GM12878 (cell line): ENCODE measurements at regions not wholly inside any gene's neighbourhood (a gene's known extent, or its start where the extent isn't known, plus 50 kb on each side); places are given as distances from the start of the nearest gene placed in this dataset.
A peak's percentile ranks its signal among the peaks of the same experiment; 100 is the strongest.

Experiments used
- ATAC-seq: fragments of 200-7000 bp; cut with Tn5 transposase; 3 replicates; pipeline ENCODE4 v1.9.1; 2020; ENCODE audit warnings: mild to moderate bottlenecking, moderate library complexity
- BruUV-seq: library from RNA; stranded (reverse); fragments of 400-500 nt; replicated peaks from 2 replicates; lab custom pipeline; 2021; lab: Mats Ljungman, UMichigan
- CTCF ChIA-PET: fragments of 300-600 bp; sonication (Branson Sonifier 250); formaldehyde crosslinking; extraction: SDS; loops from one replicate; lab custom pipeline; 2021; ENCODE audit warnings: inconsistent platforms; lab: Yijun Ruan, JAX
- POLR2A ChIA-PET: fragments of 350-600 bp; formaldehyde crosslinking; extraction: SDS; loops from one replicate; lab custom pipeline; 2021; ENCODE audit warnings: inconsistent platforms; lab: Charles Lee
- RAD21 ChIA-PET: fragments of 300-600 bp; sonication (Branson Sonifier 250); formaldehyde crosslinking; loops from one replicate; lab custom pipeline; 2023; ENCODE audit warnings: antibody characterized with exemption; ENCODE audit not compliant: unreplicated experiment; lab: Charles Lee
- SMC1A ChIA-PET: fragments of 300-600 bp; sonication (Branson Sonifier 250); formaldehyde crosslinking; loops from one replicate; lab custom pipeline; 2023; ENCODE audit not compliant: unreplicated experiment, uncharacterized antibody; lab: Charles Lee
- DNase-seq: peaks from one replicate; pipeline ENCODE4 v3.0.0-alpha.2; 2011; ENCODE audit warnings: low read depth, low spot score
- FAIRE-seq: peaks from 3 replicates; lab custom pipeline; 2011; peaks lifted over from hg19 to GRCh38; lab: Jason Lieb, UNC
- H2AFZ ChIP-seq: 2 replicates; pipeline ENCODE4 v1.6.0; 2011; ENCODE audit warnings: low read depth, low read length, control low read depth; ENCODE audit not compliant: control insufficient read depth
- H3K27ac ChIP-seq: 2 replicates; pipeline ENCODE4 v1.5.1; 2011; ENCODE audit warnings: control low read depth; ENCODE audit not compliant: control insufficient read depth, insufficient read depth
- H3K27me3 ChIP-seq, 2 experiments: replicated peaks in 1 of 2; 2 replicates each; pipeline versions ENCODE4 v1.6.0 to v1.6.1; 2011; ENCODE audit warnings: low read length in 1 of 2; ENCODE audit not compliant: control insufficient read depth in 2 of 2, insufficient read depth in 2 of 2
- H3K36me3 ChIP-seq, 2 experiments: 2 replicates each; pipeline ENCODE4 v1.5.1; 2011; ENCODE audit warnings: low read length in 1 of 2; ENCODE audit not compliant: control insufficient read depth in 2 of 2, insufficient read depth in 2 of 2
- H3K4me1 ChIP-seq: 2 replicates; pipeline ENCODE4 v1.6.1; 2011; ENCODE audit warnings: mild to moderate bottlenecking, low read length, moderate library complexity, mixed read lengths; ENCODE audit not compliant: control insufficient read depth, insufficient read depth
- H3K4me2 ChIP-seq: 2 replicates; pipeline ENCODE4 v1.6.0; 2011; ENCODE audit warnings: control low read depth; ENCODE audit not compliant: control insufficient read depth, insufficient read depth
- H3K4me3 ChIP-seq: fragments of 200-600 bp; sonication (generic); 2 replicates; pipeline ENCODE4 v1.5.1; 2016
- H3K79me2 ChIP-seq: 2 replicates; pipeline ENCODE4 v1.6.0; 2011; ENCODE audit warnings: low read length; ENCODE audit not compliant: control insufficient read depth, insufficient read depth
- H3K9ac ChIP-seq: 2 replicates; pipeline ENCODE4 v1.8.0; 2011; ENCODE audit warnings: low read length, control low read depth, mixed read lengths; ENCODE audit not compliant: control insufficient read depth, insufficient read depth
- H3K9me3 ChIP-seq: replicated peaks from 3 replicates; pipeline ENCODE4 v1.5.1; 2011; ENCODE audit warnings: mild to moderate bottlenecking, low read length; ENCODE audit not compliant: control insufficient read depth, insufficient read depth
- H4K20me1 ChIP-seq: 2 replicates; pipeline ENCODE4 v1.6.0; 2011; ENCODE audit not compliant: control insufficient read depth, insufficient read depth
- ATF7 ChIP-seq: fragments of 450-650 bp; IDR thresholded peaks from 2 replicates; pipeline ENCODE4 v1.6.1; 2016; ENCODE audit warnings: low read depth, mild to moderate bottlenecking
- CEBPB ChIP-seq, 2 experiments: fragments of 150-350 bp in 1 of 2; IDR thresholded peaks; 2 replicates each; pipeline ENCODE4 v1.6.1; 2012 to 2014; ENCODE audit warnings: low read depth in 2 of 2, low read length in 2 of 2, borderline replicate concordance in 1 of 2, inconsistent platforms in 1 of 2
- ETV6 ChIP-seq, 2 experiments: fragments of 450-650 bp in 1 of 2; IDR thresholded peaks in 1 of 2; conservative IDR thresholded peaks in 1 of 2; 2 replicates each; pipeline ENCODE4 v1.6.1; 2014; ENCODE audit warnings: antibody characterized with exemption in 1 of 2, borderline replicate concordance in 1 of 2, low read depth in 1 of 2, mild to moderate bottlenecking in 1 of 2, moderate library complexity in 1 of 2
- IKZF1 ChIP-seq: fragments of 450-650 bp; conservative IDR thresholded peaks from 2 replicates; pipeline ENCODE4 v1.6.1; 2017; ENCODE audit warnings: antibody characterized with exemption, mild to moderate bottlenecking
- SPI1 ChIP-seq: IDR thresholded peaks from 2 replicates; pipeline ENCODE4 v1.6.1; 2011; ENCODE audit warnings: low read depth, mild to moderate bottlenecking, low read length, moderate library complexity, borderline replicate concordance; ENCODE audit not compliant: insufficient read depth
- SREBF2 ChIP-seq: IDR thresholded peaks from 2 replicates; pipeline ENCODE4 v1.6.1; 2012; ENCODE audit warnings: mild to moderate bottlenecking, low read length
- TBL1XR1 ChIP-seq: IDR thresholded peaks from 2 replicates; pipeline ENCODE4 v1.6.1; 2012; ENCODE audit warnings: low read depth, low read length, improper control_type of control experiment
- WGBS: methylation state at CpG from one replicate; pipeline ENCODE4 v1.1.6; 2016; ENCODE audit warnings: low lambda C conversion rate; ENCODE audit not compliant: insufficient replicate concordance, insufficient coverage; ENCODE audit errors: missing lambda C conversion rate; 5-methylcytosine and 5-hydroxymethylcytosine counted together
- in situ Hi-C: fragments of 300-500 bp; cut with MboI; formaldehyde crosslinking; loops from 9 replicates; pipeline ENCODE4 v1.14.3; 2018; ENCODE audit warnings: mixed read lengths
- intact Hi-C: fragments of 100-400 bp; cut with micrococcal nuclease; formaldehyde crosslinking; loops from one replicate; pipeline ENCODE4 v1.14.2; 2022; ENCODE audit not compliant: unreplicated experiment
- TF ChIP-seq, protein P1 (sequence below): fragments of 450-650 bp; IDR thresholded peaks from 2 replicates; pipeline ENCODE4 v1.6.1; 2017; ENCODE audit warnings: mild to moderate bottlenecking, moderate library complexity
- TF ChIP-seq, protein P2 (sequence below): IDR thresholded peaks from 2 replicates; pipeline ENCODE4 v1.6.1; 2011; ENCODE audit warnings: borderline replicate concordance, low read depth, mild to moderate bottlenecking, moderate library complexity, low read length; ENCODE audit not compliant: insufficient read depth, poor library complexity, severe bottlenecking
- TF ChIP-seq, protein P3 (sequence below): fragments of 450-650 bp; IDR thresholded peaks from 2 replicates; pipeline ENCODE4 v1.6.1; 2017; ENCODE audit warnings: borderline replicate concordance

DNA sequence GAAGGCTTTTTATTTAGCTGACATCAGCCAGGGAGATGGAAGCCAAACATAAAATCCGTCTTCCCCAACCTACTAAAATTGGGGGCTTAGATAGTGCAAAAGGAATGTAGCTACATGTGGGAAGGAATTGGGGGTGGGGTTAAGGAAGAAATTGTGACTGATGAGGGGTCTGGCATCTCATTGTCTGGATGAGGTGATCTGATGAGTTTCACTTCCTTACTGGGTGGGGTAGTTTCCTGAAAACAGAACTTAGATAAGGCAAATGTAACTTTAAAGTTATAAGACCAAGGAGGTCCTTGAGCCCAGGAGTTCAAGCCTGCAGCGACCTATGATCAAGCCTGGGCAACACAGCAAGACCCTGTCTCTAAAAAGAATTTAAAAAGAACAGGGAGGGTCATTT is 105.5 kb upstream of the NEIL3 start:
- 0% methylated on average over 2 of the region's 2 CpGs for WGBS
- H3K4me3 ChIP-seq: no peak overlapping the region
- RAD21 ChIA-PET: no interaction called here
- H2AFZ ChIP-seq: no peak overlapping the region
- BruUV-seq: no TSS peak
- FAIRE-seq: no peak
- no peak overlapping the region for H3K4me2 ChIP-seq
- no peaks in the 10 kb centered on the region for H3K9me3 ChIP-seq
- intact Hi-C loops: no loop called here
- no peak for DNase-seq
- no peaks in the 10 kb centered on the region for H3K36me3 ChIP-seq
- ATAC-seq: no peak
- TF ChIP-seq SPI1: peak; percentile 59; the same call in 1 of the 2 replicates
- no peak for TF ChIP-seq SREBF2
- TF ChIP-seq, all 136 proteins: peak for 1
- in situ Hi-C loops: no loop called here
- no peaks in the 10 kb centered on the region for H3K27me3 ChIP-seq
- POLR2A ChIA-PET: no interaction called here
- SMC1A ChIA-PET: interaction anchor here (0.9 kb wide), 1 partner anchor 35 kb away, joined by 3 read pairs; no protein-coding TSS in a partner anchor
- no peaks in the 10 kb centered on the region for H4K20me1 ChIP-seq
- CTCF ChIA-PET: no interaction called here
- H3K4me1 ChIP-seq: no peaks in the 10 kb centered on the region
- H3K79me2 ChIP-seq: no peaks in the 10 kb centered on the region
- no peak overlapping the region for H3K27ac ChIP-seq
- no peak overlapping the region for H3K9ac ChIP-seq

DNA sequence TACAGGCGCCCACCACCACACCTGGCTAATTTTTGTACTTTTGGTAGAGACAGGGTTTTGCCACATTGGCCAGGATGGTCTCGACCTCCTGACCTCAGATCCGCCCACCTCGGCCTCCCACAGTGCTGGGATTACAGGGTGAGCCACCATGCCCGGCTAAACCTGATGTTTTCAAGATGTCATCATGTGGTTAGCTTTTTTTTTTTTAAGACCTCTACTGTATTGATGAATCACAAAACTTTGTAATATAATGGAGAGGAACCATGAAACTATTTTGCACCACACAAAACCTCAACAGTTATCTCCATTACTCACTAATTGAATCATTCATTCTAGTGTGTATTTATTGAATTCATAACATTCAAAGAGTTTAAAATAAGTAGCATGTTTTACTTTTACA is 94.7 kb upstream of the NEIL3 start:
- no peak overlapping the region for H2AFZ ChIP-seq
- no peaks in the 10 kb centered on the region for H3K9me3 ChIP-seq
- H3K27me3 ChIP-seq: no peaks in the 10 kb centered on the region
- H3K27ac ChIP-seq: no peak overlapping the region
- POLR2A ChIA-PET: no interaction called here
- intact Hi-C loops (no loop called here), in situ Hi-C loops (no loop called here)
- H3K4me1 ChIP-seq: no peaks in the 10 kb centered on the region
- H3K4me2 ChIP-seq: no peak overlapping the region
- SMC1A ChIA-PET: interaction anchor here (1.0 kb wide), 1 partner anchor 9 kb away, joined by 4 read pairs; no protein-coding TSS in a partner anchor
- DNase-seq (no peak), ATAC-seq (no peak), FAIRE-seq (no peak)
- RAD21 ChIA-PET: no interaction called here
- H3K9ac ChIP-seq: no peak overlapping the region
- CTCF ChIA-PET: interaction anchor here (0.7 kb wide), 1 partner anchor 38 kb away, joined by 3 read pairs; no protein-coding TSS in a partner anchor
- H3K79me2 ChIP-seq: no peaks in the 10 kb centered on the region
- H3K4me3 ChIP-seq: no peak overlapping the region
- H4K20me1 ChIP-seq: no peaks in the 10 kb centered on the region
- no TSS peak for BruUV-seq
- WGBS: 25% methylated on average over 5 of the region's 5 CpGs
- no peaks in the 10 kb centered on the region for H3K36me3 ChIP-seq
- TF ChIP-seq, protein P1, sequence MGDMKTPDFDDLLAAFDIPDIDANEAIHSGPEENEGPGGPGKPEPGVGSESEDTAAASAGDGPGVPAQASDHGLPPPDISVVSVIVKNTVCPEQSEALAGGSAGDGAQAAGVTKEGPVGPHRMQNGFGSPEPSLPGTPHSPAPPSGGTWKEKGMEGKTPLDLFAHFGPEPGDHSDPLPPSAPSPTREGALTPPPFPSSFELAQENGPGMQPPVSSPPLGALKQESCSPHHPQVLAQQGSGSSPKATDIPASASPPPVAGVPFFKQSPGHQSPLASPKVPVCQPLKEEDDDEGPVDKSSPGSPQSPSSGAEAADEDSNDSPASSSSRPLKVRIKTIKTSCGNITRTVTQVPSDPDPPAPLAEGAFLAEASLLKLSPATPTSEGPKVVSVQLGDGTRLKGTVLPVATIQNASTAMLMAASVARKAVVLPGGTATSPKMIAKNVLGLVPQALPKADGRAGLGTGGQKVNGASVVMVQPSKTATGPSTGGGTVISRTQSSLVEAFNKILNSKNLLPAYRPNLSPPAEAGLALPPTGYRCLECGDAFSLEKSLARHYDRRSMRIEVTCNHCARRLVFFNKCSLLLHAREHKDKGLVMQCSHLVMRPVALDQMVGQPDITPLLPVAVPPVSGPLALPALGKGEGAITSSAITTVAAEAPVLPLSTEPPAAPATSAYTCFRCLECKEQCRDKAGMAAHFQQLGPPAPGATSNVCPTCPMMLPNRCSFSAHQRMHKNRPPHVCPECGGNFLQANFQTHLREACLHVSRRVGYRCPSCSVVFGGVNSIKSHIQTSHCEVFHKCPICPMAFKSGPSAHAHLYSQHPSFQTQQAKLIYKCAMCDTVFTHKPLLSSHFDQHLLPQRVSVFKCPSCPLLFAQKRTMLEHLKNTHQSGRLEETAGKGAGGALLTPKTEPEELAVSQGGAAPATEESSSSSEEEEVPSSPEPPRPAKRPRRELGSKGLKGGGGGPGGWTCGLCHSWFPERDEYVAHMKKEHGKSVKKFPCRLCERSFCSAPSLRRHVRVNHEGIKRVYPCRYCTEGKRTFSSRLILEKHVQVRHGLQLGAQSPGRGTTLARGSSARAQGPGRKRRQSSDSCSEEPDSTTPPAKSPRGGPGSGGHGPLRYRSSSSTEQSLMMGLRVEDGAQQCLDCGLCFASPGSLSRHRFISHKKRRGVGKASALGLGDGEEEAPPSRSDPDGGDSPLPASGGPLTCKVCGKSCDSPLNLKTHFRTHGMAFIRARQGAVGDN: no peak
- TF ChIP-seq ETV6 (conservative IDR thresholded peaks at IDR 0.05 in 1 of 2, IDR thresholded peaks at IDR 0.05 in 1 of 2; ENCODE audit: borderline replicate concordance in 1 of 2, low read depth in 1 of 2) (no peak), IKZF1 (no peak), CEBPB (IDR thresholded peaks at IDR 0.05; ENCODE audit: borderline replicate concordance in 1 of 2, low read depth in 2 of 2, low read length in 2 of 2) (no peak), TBL1XR1 (no peak), ATF7 (no peak)
- TF ChIP-seq, protein P2, sequence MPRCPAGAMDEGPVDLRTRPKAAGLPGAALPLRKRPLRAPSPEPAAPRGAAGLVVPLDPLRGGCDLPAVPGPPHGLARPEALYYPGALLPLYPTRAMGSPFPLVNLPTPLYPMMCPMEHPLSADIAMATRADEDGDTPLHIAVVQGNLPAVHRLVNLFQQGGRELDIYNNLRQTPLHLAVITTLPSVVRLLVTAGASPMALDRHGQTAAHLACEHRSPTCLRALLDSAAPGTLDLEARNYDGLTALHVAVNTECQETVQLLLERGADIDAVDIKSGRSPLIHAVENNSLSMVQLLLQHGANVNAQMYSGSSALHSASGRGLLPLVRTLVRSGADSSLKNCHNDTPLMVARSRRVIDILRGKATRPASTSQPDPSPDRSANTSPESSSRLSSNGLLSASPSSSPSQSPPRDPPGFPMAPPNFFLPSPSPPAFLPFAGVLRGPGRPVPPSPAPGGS: no peak
- TF ChIP-seq, protein P3, sequence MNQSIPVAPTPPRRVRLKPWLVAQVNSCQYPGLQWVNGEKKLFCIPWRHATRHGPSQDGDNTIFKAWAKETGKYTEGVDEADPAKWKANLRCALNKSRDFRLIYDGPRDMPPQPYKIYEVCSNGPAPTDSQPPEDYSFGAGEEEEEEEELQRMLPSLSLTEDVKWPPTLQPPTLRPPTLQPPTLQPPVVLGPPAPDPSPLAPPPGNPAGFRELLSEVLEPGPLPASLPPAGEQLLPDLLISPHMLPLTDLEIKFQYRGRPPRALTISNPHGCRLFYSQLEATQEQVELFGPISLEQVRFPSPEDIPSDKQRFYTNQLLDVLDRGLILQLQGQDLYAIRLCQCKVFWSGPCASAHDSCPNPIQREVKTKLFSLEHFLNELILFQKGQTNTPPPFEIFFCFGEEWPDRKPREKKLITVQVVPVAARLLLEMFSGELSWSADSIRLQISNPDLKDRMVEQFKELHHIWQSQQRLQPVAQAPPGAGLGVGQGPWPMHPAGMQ: no peak
